Uterus (tissue), 2 donors: ENCODE measurements at regions not wholly inside any gene's neighbourhood (a gene's known extent, or its start where the extent isn't known, plus 50 kb on each side); places are given as distances from the start of the nearest gene placed in this dataset.

Experiments
- POLR2A ChIP-seq, 2 donors: fragments of 450-650 bp; IDR thresholded peaks; one replicate each; pipeline ENCODE4 v1.6.1; 2016; ENCODE audit warnings: antibody characterized with exemption in 2 of 2, mild to moderate bottlenecking in 1 of 2, moderate library complexity in 1 of 2
- TF ChIP-seq, protein P1 (sequence below), 4 experiments: fragments of 200-600 bp in 2 of 4; fragments of 450-650 bp in 2 of 4; sonication (generic) in 2 of 4; IDR thresholded peaks; one replicate each; pipeline ENCODE4 v1.5.1; 2016 to 2019; ENCODE audit warnings: antibody characterized with exemption in 4 of 4, mild to moderate bottlenecking in 2 of 4, moderate library complexity in 1 of 4

DNA sequence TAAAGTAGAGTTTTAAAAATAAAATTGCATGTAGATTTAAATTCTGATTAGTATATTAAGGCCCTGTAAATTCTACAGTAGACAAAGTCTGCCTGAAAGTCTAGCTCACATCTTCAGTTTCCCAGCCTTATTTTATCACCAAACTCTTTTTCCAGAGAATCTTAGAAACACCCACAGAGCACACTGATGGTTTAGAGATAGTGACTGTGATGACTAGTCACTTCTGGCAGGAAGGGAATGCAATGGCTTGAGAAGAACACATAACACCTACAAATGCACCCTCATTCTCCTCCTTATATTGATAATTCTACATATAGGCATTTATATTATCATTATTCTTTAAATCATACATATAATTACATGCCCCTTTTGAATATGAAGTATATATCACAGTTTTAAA, 232.9 kb downstream of the ARAP2 start:
- TF ChIP-seq, protein P1, sequence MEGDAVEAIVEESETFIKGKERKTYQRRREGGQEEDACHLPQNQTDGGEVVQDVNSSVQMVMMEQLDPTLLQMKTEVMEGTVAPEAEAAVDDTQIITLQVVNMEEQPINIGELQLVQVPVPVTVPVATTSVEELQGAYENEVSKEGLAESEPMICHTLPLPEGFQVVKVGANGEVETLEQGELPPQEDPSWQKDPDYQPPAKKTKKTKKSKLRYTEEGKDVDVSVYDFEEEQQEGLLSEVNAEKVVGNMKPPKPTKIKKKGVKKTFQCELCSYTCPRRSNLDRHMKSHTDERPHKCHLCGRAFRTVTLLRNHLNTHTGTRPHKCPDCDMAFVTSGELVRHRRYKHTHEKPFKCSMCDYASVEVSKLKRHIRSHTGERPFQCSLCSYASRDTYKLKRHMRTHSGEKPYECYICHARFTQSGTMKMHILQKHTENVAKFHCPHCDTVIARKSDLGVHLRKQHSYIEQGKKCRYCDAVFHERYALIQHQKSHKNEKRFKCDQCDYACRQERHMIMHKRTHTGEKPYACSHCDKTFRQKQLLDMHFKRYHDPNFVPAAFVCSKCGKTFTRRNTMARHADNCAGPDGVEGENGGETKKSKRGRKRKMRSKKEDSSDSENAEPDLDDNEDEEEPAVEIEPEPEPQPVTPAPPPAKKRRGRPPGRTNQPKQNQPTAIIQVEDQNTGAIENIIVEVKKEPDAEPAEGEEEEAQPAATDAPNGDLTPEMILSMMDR (IDR thresholded peaks at IDR 0.05) = no peak
- no peak for TF ChIP-seq POLR2A (IDR thresholded peaks at IDR 0.05)
